ENCODE measurements at regions not wholly inside any gene's neighbourhood (a gene's known extent, or its start where the extent isn't known, plus 50 kb on each side); places are given as distances from the start of the nearest gene placed in this dataset.
"Not testable (repeated sequence)": the region's sequence is repeated elsewhere in the genome, so short reads cannot be mapped to it uniquely, and the experiment has no call there.

DNA sequence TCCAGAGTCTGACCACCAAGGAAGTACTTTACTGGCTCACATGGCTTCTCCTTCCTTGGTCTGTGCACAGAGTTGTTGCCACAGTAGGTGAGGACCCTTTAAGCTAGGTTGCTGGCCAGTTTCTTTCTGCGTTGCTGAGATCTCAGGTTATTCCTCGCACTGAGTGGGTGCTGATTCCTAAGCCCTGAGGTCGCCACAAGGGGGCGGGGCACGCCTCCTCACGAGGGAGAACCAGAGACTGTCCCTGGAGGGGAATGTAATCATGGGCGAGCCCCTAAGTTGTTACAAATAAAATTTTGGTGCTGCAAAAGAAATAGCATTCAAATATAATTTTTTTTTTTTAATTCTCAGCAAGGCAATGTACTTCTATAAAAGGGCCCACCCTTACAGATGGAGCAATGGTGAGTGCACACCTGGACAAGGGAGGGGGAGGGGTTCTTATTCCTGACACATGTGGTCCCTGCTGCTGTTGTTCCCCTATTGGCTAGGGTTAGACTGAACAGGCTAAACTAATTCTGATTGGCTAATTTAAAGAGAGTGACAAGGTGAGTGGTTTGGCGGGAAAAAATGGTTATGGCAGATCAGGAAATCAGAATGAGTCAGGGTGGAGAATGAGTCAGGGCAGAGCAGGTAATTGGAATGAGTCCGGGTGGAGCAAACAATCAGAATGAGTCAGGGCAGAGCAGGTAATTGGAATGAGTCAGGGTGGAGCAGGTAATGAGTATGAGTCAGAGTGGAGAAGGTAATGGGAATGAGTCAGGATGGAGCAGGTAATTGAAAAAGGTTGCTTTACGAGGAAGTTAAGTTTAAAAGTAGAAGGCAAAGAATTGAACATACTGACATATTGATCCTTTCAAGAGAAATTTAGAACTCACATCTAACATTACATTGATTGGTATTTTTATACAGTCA lies 107.5 kb downstream of the VSIG4 start:
- no peaks in the 10 kb centered on the region for H3K4me1 ChIP-seq (ENCODE audit: control insufficient read depth in 1 of 2, low read depth in 2 of 2)
- H3K9me3 ChIP-seq, result no peaks in the 10 kb centered on the region
- ATAC-seq (ENCODE audit: insufficient number of reproducible peaks, low FRiP score, low read depth) (no peak), DNase-seq (ENCODE audit: low spot score) (no peak)
- TF ChIP-seq, protein P1, sequence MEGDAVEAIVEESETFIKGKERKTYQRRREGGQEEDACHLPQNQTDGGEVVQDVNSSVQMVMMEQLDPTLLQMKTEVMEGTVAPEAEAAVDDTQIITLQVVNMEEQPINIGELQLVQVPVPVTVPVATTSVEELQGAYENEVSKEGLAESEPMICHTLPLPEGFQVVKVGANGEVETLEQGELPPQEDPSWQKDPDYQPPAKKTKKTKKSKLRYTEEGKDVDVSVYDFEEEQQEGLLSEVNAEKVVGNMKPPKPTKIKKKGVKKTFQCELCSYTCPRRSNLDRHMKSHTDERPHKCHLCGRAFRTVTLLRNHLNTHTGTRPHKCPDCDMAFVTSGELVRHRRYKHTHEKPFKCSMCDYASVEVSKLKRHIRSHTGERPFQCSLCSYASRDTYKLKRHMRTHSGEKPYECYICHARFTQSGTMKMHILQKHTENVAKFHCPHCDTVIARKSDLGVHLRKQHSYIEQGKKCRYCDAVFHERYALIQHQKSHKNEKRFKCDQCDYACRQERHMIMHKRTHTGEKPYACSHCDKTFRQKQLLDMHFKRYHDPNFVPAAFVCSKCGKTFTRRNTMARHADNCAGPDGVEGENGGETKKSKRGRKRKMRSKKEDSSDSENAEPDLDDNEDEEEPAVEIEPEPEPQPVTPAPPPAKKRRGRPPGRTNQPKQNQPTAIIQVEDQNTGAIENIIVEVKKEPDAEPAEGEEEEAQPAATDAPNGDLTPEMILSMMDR (IDR thresholded peaks at IDR 0.05), result no peak
- no peaks in the 10 kb centered on the region for H3K36me3 ChIP-seq
- no peak overlapping the region for H3K4me3 ChIP-seq
- no peaks in the 10 kb centered on the region for H3K27me3 ChIP-seq (replicated peaks; ENCODE audit: insufficient read depth)
- no peak overlapping the region for H3K27ac ChIP-seq

DNA sequence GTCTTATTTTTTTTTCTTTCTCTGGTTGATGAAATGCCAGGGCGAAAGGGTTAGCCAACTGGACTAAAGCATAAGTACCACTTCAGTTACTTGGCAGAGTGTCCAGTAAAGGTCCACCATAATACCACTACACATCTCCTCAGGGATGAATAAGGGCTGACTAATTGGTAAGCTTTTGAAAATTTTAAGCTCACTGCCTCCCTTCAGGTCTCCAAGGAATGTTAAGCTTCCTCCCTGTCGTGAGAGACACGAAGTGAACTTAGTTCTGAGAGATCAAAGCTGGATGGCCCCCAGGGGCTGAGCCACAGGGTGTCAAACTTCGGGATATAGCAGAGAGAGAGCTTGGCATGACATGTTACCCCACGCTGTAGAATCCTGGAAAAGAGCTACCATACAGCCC lies 111.4 kb downstream of the VSIG4 start:
- DNase-seq (ENCODE audit: low spot score), result no peak

DNA sequence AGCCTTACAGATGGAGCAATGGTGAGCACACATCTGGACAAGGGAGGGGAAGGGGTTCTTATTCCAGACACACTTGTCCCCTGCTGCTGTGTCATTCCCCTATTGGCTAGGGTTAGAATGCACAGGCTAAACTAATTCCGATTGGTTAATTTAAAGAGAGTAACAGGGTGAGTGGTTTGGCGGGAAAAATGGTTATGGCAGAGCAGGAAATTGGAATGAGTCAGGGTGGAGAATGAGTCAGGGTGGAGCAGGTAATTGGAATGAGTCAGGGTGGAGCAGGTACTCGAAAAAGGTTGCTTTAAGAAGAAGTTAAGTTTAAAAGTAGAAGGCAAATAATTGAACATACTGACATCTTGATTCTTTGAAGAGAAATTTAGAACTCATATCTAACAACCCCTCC lies 112.5 kb downstream of the VSIG4 start:
- H3K36me3 ChIP-seq; H3K27ac ChIP-seq; H3K4me1 ChIP-seq (ENCODE audit: control insufficient read depth in 1 of 2, low read depth in 2 of 2); H3K4me3 ChIP-seq; DNase-seq (ENCODE audit: low spot score); H3K27me3 ChIP-seq (replicated peaks; ENCODE audit: insufficient read depth); ATAC-seq (ENCODE audit: insufficient number of reproducible peaks, low FRiP score, low read depth); H3K9me3 ChIP-seq: not testable (repeated sequence)

More for the DNA sequence above, 111.4 kb downstream of the VSIG4 start:
- H3K4me3 ChIP-seq, result no peak overlapping the region
- no peaks in the 10 kb centered on the region for H3K4me1 ChIP-seq (ENCODE audit: control insufficient read depth in 1 of 2, low read depth in 2 of 2)
- no peaks in the 10 kb centered on the region for H3K36me3 ChIP-seq
- H3K27me3 ChIP-seq (replicated peaks; ENCODE audit: insufficient read depth), result no peaks in the 10 kb centered on the region
- no peak overlapping the region for H3K27ac ChIP-seq
- no peaks in the 10 kb centered on the region for H3K9me3 ChIP-seq
- TF ChIP-seq, protein P1 (IDR thresholded peaks at IDR 0.05), result no peak
- no peak for ATAC-seq (ENCODE audit: insufficient number of reproducible peaks, low FRiP score, low read depth)

DNA sequence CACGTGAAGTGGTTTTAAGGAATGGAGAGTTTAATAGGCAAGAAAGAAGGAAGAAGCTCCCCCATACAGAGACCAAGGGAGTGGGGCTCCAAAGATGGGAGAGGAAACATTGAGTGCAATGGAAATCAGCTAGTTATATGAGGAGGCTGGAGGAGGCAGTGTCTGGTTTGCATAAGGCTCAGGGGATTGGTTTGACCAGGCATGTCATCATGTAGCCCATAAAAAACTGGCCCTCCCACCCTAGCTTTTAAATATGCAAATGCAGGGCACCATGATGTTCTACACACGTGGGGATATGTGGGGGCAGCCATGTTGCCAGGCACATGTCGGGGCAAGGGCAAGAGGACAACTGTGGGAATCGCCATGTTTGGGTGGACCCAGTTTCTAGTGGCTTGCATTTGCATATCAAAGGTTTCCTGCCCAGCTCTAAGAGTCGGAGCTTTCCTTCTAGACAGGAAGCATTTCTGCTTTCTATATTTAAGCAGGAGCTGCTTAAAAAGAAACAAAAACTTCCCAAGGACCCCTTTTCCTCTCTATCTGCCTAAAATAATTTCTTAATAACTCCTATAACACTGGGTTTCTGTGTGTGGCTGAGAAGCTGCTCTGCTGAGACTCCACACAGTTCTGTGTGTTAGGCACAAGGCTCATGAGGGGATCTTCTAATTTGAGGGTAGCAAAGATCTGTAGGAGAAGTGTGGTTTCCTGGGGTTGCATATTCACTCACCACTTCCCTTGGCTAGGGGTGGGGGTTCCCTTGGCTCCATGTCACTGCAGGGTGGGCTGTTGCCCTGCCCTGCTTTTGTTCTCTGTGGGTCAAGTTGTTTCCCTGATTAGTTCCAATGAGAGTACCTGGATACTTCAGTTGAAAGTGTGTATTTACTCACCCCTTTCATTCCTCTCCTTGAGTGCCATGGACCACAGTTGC lies 113.5 kb downstream of the VSIG4 start:
- H3K4me1 ChIP-seq (ENCODE audit: control insufficient read depth in 1 of 2, low read depth in 2 of 2), result no peaks in the 10 kb centered on the region
- TF ChIP-seq, protein P1 (IDR thresholded peaks at IDR 0.05), result no peak
- no peaks in the 10 kb centered on the region for H3K27me3 ChIP-seq (replicated peaks; ENCODE audit: insufficient read depth)
- no peak overlapping the region for H3K27ac ChIP-seq
- no peak for DNase-seq (ENCODE audit: low spot score)
- no peak for ATAC-seq (ENCODE audit: insufficient number of reproducible peaks, low FRiP score, low read depth)
- no peak overlapping the region for H3K4me3 ChIP-seq
- H3K36me3 ChIP-seq, result no peaks in the 10 kb centered on the region
- no peaks in the 10 kb centered on the region for H3K9me3 ChIP-seq

DNA sequence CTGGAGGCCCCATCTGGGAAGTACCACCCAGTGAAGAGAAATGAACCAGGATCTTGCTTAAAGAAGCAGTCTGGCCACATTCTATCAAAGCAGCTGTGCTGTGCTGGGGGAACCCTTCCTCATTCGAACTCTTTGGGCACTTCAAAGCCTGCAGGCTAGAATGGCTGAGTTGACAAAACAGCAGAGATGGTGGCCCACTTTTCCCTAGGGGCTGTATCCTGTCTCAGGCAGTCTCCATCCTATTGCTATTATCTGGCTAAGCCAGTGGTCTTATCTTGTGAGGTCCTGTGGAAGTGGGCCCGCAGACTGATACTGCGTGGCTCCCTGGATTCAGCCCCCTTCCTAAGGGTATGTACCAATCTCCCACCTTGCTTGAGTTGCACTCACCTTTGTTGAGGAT lies 114.3 kb downstream of the VSIG4 start:
- H3K9me3 ChIP-seq, result no peaks in the 10 kb centered on the region
- no peaks in the 10 kb centered on the region for H3K27me3 ChIP-seq (replicated peaks; ENCODE audit: insufficient read depth)
- DNase-seq (ENCODE audit: low spot score) (no peak), ATAC-seq (ENCODE audit: insufficient number of reproducible peaks, low FRiP score, low read depth) (no peak)
- no peaks in the 10 kb centered on the region for H3K36me3 ChIP-seq
- TF ChIP-seq, protein P1 (IDR thresholded peaks at IDR 0.05), result no peak
- H3K4me1 ChIP-seq (ENCODE audit: control insufficient read depth in 1 of 2, low read depth in 2 of 2), result no peaks in the 10 kb centered on the region
- H3K4me3 ChIP-seq, result no peak overlapping the region
- no peak overlapping the region for H3K27ac ChIP-seq
